GM12878 (cell line): ENCODE measurements at regions not wholly inside any gene's neighbourhood (a gene's known extent, or its start where the extent isn't known, plus 50 kb on each side); places are given as distances from the start of the nearest gene placed in this dataset.

Experiments used
- ATAC-seq: fragments of 200-7000 bp; cut with Tn5 transposase; 3 replicates; pipeline ENCODE4 v1.9.1; 2020; ENCODE audit warnings: mild to moderate bottlenecking, moderate library complexity
- BruUV-seq: library from RNA; stranded (reverse); fragments of 400-500 nt; replicated peaks from 2 replicates; lab custom pipeline; 2021; lab: Mats Ljungman, UMichigan
- CTCF ChIA-PET: fragments of 300-600 bp; sonication (Branson Sonifier 250); formaldehyde crosslinking; extraction: SDS; loops from one replicate; lab custom pipeline; 2021; ENCODE audit warnings: inconsistent platforms; lab: Yijun Ruan, JAX
- POLR2A ChIA-PET: fragments of 350-600 bp; formaldehyde crosslinking; extraction: SDS; loops from one replicate; lab custom pipeline; 2021; ENCODE audit warnings: inconsistent platforms; lab: Charles Lee
- RAD21 ChIA-PET: fragments of 300-600 bp; sonication (Branson Sonifier 250); formaldehyde crosslinking; loops from one replicate; lab custom pipeline; 2023; ENCODE audit warnings: antibody characterized with exemption; ENCODE audit not compliant: unreplicated experiment; lab: Charles Lee
- SMC1A ChIA-PET: fragments of 300-600 bp; sonication (Branson Sonifier 250); formaldehyde crosslinking; loops from one replicate; lab custom pipeline; 2023; ENCODE audit not compliant: unreplicated experiment, uncharacterized antibody; lab: Charles Lee
- DNase-seq: peaks from one replicate; pipeline ENCODE4 v3.0.0-alpha.2; 2011; ENCODE audit warnings: low read depth, low spot score
- FAIRE-seq: peaks from 3 replicates; lab custom pipeline; 2011; peaks lifted over from hg19 to GRCh38; lab: Jason Lieb, UNC
- H2AFZ ChIP-seq: 2 replicates; pipeline ENCODE4 v1.6.0; 2011; ENCODE audit warnings: low read depth, low read length, control low read depth; ENCODE audit not compliant: control insufficient read depth
- H3K27ac ChIP-seq: 2 replicates; pipeline ENCODE4 v1.5.1; 2011; ENCODE audit warnings: control low read depth; ENCODE audit not compliant: control insufficient read depth, insufficient read depth
- H3K27me3 ChIP-seq, 2 experiments: replicated peaks in 1 of 2; 2 replicates each; pipeline versions ENCODE4 v1.6.0 to v1.6.1; 2011; ENCODE audit warnings: low read length in 1 of 2; ENCODE audit not compliant: control insufficient read depth in 2 of 2, insufficient read depth in 2 of 2
- H3K36me3 ChIP-seq, 2 experiments: 2 replicates each; pipeline ENCODE4 v1.5.1; 2011; ENCODE audit warnings: low read length in 1 of 2; ENCODE audit not compliant: control insufficient read depth in 2 of 2, insufficient read depth in 2 of 2
- H3K4me1 ChIP-seq: 2 replicates; pipeline ENCODE4 v1.6.1; 2011; ENCODE audit warnings: mild to moderate bottlenecking, low read length, moderate library complexity, mixed read lengths; ENCODE audit not compliant: control insufficient read depth, insufficient read depth
- H3K4me2 ChIP-seq: 2 replicates; pipeline ENCODE4 v1.6.0; 2011; ENCODE audit warnings: control low read depth; ENCODE audit not compliant: control insufficient read depth, insufficient read depth
- H3K4me3 ChIP-seq: fragments of 200-600 bp; sonication (generic); 2 replicates; pipeline ENCODE4 v1.5.1; 2016
- H3K79me2 ChIP-seq: 2 replicates; pipeline ENCODE4 v1.6.0; 2011; ENCODE audit warnings: low read length; ENCODE audit not compliant: control insufficient read depth, insufficient read depth
- H3K9ac ChIP-seq: 2 replicates; pipeline ENCODE4 v1.8.0; 2011; ENCODE audit warnings: low read length, control low read depth, mixed read lengths; ENCODE audit not compliant: control insufficient read depth, insufficient read depth
- H3K9me3 ChIP-seq: replicated peaks from 3 replicates; pipeline ENCODE4 v1.5.1; 2011; ENCODE audit warnings: mild to moderate bottlenecking, low read length; ENCODE audit not compliant: control insufficient read depth, insufficient read depth
- H4K20me1 ChIP-seq: 2 replicates; pipeline ENCODE4 v1.6.0; 2011; ENCODE audit not compliant: control insufficient read depth, insufficient read depth
- ASH2L ChIP-seq: fragments of 300-600, 200-600 bp; sonication (generic); IDR thresholded peaks from 2 replicates; pipeline ENCODE4 v1.6.1; 2017; ENCODE audit warnings: low read depth, mild to moderate bottlenecking, borderline replicate concordance
- BACH1 ChIP-seq: fragments of 450-650 bp; IDR thresholded peaks from 2 replicates; pipeline ENCODE4 v1.6.1; 2017; ENCODE audit warnings: mild to moderate bottlenecking, borderline replicate concordance
- CHD1 ChIP-seq: IDR thresholded peaks from 2 replicates; pipeline ENCODE4 v1.6.1; 2012; ENCODE audit warnings: low read depth, low read length, improper control_type of control experiment
- NBN ChIP-seq: fragments of 450-650 bp; IDR thresholded peaks from 2 replicates; pipeline ENCODE4 v1.6.1; 2016
- NFYB ChIP-seq: IDR thresholded peaks from 2 replicates; pipeline ENCODE4 v1.6.1; 2011; ENCODE audit warnings: low read depth, mild to moderate bottlenecking, low read length, improper control_type of control experiment, moderate library complexity; ENCODE audit not compliant: insufficient read depth
- NR2C2 ChIP-seq: IDR thresholded peaks from 2 replicates; pipeline ENCODE4 v1.6.1; 2011; ENCODE audit warnings: borderline replicate concordance, low read depth; ENCODE audit not compliant: control insufficient read depth, insufficient read length
- POLR2AphosphoS2 ChIP-seq: IDR thresholded peaks from 2 replicates; pipeline ENCODE4 v1.6.1; 2011; ENCODE audit warnings: low read depth, mild to moderate bottlenecking, low read length, improper control_type of control experiment, moderate library complexity
- RB1 ChIP-seq: fragments of 450-650 bp; formaldehyde crosslinking; IDR thresholded peaks from 2 replicates; pipeline ENCODE4 v1.6.1; 2017; ENCODE audit warnings: mild to moderate bottlenecking, borderline replicate concordance
- YBX1 ChIP-seq: fragments of 450-650 bp; IDR thresholded peaks from 2 replicates; pipeline ENCODE4 v1.6.1; 2016; ENCODE audit warnings: antibody characterized with exemption
- ZNF24 ChIP-seq: fragments of 450-650 bp; IDR thresholded peaks from 2 replicates; pipeline ENCODE4 v1.6.1; 2017; ENCODE audit warnings: antibody characterized with exemption, mild to moderate bottlenecking
- ZSCAN29 ChIP-seq: fragments of 450-650 bp; IDR thresholded peaks from 2 replicates; pipeline ENCODE4 v1.6.1; 2017; ENCODE audit warnings: mild to moderate bottlenecking, moderate library complexity
- ZZZ3 ChIP-seq: IDR thresholded peaks from 2 replicates; pipeline ENCODE4 v1.6.1; 2011; ENCODE audit warnings: low read depth; ENCODE audit not compliant: control insufficient read depth, insufficient read length
- WGBS: methylation state at CpG from one replicate; pipeline ENCODE4 v1.1.6; 2016; ENCODE audit warnings: low lambda C conversion rate; ENCODE audit not compliant: insufficient replicate concordance, insufficient coverage; ENCODE audit errors: missing lambda C conversion rate; 5-methylcytosine and 5-hydroxymethylcytosine counted together
- in situ Hi-C: fragments of 300-500 bp; cut with MboI; formaldehyde crosslinking; loops from 9 replicates; pipeline ENCODE4 v1.14.3; 2018; ENCODE audit warnings: mixed read lengths
- intact Hi-C: fragments of 100-400 bp; cut with micrococcal nuclease; formaldehyde crosslinking; loops from one replicate; pipeline ENCODE4 v1.14.2; 2022; ENCODE audit not compliant: unreplicated experiment
- TF ChIP-seq, protein P1 (sequence below), 3 experiments: IDR thresholded peaks in 2 of 3; conservative IDR thresholded peaks in 1 of 3; 2 replicates each; pipeline ENCODE4 v1.5.1; 2011; ENCODE audit warnings: low read depth in 3 of 3, low read length in 3 of 3, mild to moderate bottlenecking in 3 of 3, control low read depth in 2 of 3, moderate library complexity in 2 of 3, inconsistent platforms in 1 of 3, mixed read lengths in 1 of 3; ENCODE audit not compliant: control insufficient read depth in 2 of 3, insufficient read depth in 1 of 3; ENCODE audit errors: extremely low read depth in 1 of 3
- TF ChIP-seq, protein P2 (sequence below): fragments of 450-650 bp; IDR thresholded peaks from 2 replicates; pipeline ENCODE4 v1.6.1; 2018; ENCODE audit warnings: mild to moderate bottlenecking, low read depth, moderate library complexity; ENCODE audit not compliant: partially characterized antibody
- TF ChIP-seq, protein P3 (sequence below): fragments of 150-350 bp; IDR thresholded peaks from 2 replicates; pipeline ENCODE4 v1.6.1; 2014; ENCODE audit warnings: mild to moderate bottlenecking, low read depth, low read length

DNA sequence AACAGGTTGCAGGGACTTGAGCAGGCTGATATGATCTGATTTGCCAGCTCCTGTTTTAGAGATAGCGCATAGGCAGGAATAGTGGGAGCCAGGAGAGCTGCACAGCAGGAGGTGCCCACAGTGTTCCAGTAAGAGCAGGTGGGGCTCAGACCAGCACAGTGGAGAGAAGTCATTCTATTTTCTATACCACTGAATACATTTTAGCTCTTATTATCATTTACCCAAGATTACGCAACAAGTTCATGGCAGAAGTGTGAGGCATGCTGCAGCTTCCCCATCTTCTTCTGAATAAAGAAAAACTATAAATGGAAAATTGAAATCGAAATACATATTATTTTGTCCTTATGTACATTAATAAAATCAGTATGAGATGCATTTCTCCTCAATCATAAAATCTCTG is 114.7 kb upstream of the EDNRA start:
- H3K4me1 ChIP-seq: no peaks in the 10 kb centered on the region
- H3K27me3 ChIP-seq: no peaks in the 10 kb centered on the region
- no peak overlapping the region for H3K9ac ChIP-seq
- SMC1A ChIA-PET: interaction anchor here (1.3 kb wide), 1 partner anchor 43 kb away, joined by 3 read pairs; no protein-coding TSS in a partner anchor
- H3K27ac ChIP-seq: no peak overlapping the region
- no peak for ATAC-seq
- no peak overlapping the region for H3K4me3 ChIP-seq
- H3K4me2 ChIP-seq: no peak overlapping the region
- no peaks in the 10 kb centered on the region for H4K20me1 ChIP-seq
- RAD21 ChIA-PET: no interaction called here
- CTCF ChIA-PET: no interaction called here
- H3K36me3 ChIP-seq: no peaks in the 10 kb centered on the region
- H2AFZ ChIP-seq: no peak overlapping the region
- no TSS peak for BruUV-seq
- intact Hi-C loops (no loop called here), in situ Hi-C loops (no loop called here)
- 24% methylated on average over 3 of the region's 3 CpGs for WGBS
- no peak for DNase-seq
- no peaks in the 10 kb centered on the region for H3K79me2 ChIP-seq
- no peaks in the 10 kb centered on the region for H3K9me3 ChIP-seq
- no peak for FAIRE-seq
- POLR2A ChIA-PET: no interaction called here
- no peak for TF ChIP-seq POLR2AphosphoS2
- TF ChIP-seq, protein P1, sequence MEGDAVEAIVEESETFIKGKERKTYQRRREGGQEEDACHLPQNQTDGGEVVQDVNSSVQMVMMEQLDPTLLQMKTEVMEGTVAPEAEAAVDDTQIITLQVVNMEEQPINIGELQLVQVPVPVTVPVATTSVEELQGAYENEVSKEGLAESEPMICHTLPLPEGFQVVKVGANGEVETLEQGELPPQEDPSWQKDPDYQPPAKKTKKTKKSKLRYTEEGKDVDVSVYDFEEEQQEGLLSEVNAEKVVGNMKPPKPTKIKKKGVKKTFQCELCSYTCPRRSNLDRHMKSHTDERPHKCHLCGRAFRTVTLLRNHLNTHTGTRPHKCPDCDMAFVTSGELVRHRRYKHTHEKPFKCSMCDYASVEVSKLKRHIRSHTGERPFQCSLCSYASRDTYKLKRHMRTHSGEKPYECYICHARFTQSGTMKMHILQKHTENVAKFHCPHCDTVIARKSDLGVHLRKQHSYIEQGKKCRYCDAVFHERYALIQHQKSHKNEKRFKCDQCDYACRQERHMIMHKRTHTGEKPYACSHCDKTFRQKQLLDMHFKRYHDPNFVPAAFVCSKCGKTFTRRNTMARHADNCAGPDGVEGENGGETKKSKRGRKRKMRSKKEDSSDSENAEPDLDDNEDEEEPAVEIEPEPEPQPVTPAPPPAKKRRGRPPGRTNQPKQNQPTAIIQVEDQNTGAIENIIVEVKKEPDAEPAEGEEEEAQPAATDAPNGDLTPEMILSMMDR (IDR thresholded peaks at IDR 0.05 in 2 of 3, conservative IDR thresholded peaks at IDR 0.05 in 1 of 3; ENCODE audit: control insufficient read depth in 2 of 3, extremely low read depth in 1 of 3, insufficient read depth in 1 of 3, low read depth in 3 of 3, low read length in 3 of 3): no peak
- TF ChIP-seq NBN: no peak
- no peak for TF ChIP-seq YBX1
- TF ChIP-seq, protein P2, sequence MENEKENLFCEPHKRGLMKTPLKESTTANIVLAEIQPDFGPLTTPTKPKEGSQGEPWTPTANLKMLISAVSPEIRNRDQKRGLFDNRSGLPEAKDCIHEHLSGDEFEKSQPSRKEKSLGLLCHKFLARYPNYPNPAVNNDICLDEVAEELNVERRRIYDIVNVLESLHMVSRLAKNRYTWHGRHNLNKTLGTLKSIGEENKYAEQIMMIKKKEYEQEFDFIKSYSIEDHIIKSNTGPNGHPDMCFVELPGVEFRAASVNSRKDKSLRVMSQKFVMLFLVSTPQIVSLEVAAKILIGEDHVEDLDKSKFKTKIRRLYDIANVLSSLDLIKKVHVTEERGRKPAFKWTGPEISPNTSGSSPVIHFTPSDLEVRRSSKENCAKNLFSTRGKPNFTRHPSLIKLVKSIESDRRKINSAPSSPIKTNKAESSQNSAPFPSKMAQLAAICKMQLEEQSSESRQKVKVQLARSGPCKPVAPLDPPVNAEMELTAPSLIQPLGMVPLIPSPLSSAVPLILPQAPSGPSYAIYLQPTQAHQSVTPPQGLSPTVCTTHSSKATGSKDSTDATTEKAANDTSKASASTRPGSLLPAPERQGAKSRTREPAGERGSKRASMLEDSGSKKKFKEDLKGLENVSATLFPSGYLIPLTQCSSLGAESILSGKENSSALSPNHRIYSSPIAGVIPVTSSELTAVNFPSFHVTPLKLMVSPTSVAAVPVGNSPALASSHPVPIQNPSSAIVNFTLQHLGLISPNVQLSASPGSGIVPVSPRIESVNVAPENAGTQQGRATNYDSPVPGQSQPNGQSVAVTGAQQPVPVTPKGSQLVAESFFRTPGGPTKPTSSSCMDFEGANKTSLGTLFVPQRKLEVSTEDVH: no peak
- TF ChIP-seq NR2C2: no peak
- no peak for TF ChIP-seq ZSCAN29
- TF ChIP-seq CHD1: no peak
- no peak for TF ChIP-seq RB1
- no peak for TF ChIP-seq BACH1
- TF ChIP-seq ASH2L: no peak
- TF ChIP-seq ZNF24: no peak
- TF ChIP-seq, protein P3, sequence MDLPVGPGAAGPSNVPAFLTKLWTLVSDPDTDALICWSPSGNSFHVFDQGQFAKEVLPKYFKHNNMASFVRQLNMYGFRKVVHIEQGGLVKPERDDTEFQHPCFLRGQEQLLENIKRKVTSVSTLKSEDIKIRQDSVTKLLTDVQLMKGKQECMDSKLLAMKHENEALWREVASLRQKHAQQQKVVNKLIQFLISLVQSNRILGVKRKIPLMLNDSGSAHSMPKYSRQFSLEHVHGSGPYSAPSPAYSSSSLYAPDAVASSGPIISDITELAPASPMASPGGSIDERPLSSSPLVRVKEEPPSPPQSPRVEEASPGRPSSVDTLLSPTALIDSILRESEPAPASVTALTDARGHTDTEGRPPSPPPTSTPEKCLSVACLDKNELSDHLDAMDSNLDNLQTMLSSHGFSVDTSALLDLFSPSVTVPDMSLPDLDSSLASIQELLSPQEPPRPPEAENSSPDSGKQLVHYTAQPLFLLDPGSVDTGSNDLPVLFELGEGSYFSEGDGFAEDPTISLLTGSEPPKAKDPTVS: no peak
- no peak for TF ChIP-seq NFYB
- no peak for TF ChIP-seq ZZZ3
